ENCODE measurements at regions not wholly inside any gene's neighbourhood (a gene's known extent, or its start where the extent isn't known, plus 50 kb on each side); places are given as distances from the start of the nearest gene placed in this dataset.
A peak's percentile ranks its signal among the peaks of the same experiment; 100 is the strongest.

DNA sequence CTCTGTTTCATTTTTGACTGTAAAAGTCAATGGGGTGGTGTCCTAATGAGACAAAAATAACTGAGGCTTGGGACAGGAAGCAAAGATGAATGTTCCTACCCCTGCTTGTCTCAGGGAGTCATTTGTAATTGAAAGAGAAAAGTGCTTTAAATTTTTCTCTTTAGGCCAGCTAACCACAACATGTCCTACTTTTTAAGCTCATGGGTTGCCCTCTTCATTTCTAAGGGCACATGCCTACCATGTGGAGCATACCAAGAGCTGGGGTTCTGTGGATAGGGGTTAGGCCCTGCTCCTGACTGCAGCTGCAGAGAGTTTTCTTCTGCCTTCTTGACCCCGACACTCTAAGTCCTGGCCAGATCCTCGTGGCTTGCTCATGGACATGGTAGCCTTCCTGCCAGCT, 96.8 kb upstream of the ARL4C start:
- ChIA-PET CTCF (interaction anchor here (1.0 kb wide), 1 partner anchor 359 kb away, joined by 3 read pairs; no protein-coding TSS in a partner anchor), POLR2A (no interaction called here)
- no peak overlapping the region for H3K4me3 ChIP-seq (ENCODE audit: low read depth, low read length)
- H3K27me3 ChIP-seq (ENCODE audit: control insufficient read depth, insufficient read depth, low read length): no peaks in the 10 kb centered on the region
- H3K27ac ChIP-seq (ENCODE audit: low read depth, low read length): no peak overlapping the region
- TF ChIP-seq, protein P1, sequence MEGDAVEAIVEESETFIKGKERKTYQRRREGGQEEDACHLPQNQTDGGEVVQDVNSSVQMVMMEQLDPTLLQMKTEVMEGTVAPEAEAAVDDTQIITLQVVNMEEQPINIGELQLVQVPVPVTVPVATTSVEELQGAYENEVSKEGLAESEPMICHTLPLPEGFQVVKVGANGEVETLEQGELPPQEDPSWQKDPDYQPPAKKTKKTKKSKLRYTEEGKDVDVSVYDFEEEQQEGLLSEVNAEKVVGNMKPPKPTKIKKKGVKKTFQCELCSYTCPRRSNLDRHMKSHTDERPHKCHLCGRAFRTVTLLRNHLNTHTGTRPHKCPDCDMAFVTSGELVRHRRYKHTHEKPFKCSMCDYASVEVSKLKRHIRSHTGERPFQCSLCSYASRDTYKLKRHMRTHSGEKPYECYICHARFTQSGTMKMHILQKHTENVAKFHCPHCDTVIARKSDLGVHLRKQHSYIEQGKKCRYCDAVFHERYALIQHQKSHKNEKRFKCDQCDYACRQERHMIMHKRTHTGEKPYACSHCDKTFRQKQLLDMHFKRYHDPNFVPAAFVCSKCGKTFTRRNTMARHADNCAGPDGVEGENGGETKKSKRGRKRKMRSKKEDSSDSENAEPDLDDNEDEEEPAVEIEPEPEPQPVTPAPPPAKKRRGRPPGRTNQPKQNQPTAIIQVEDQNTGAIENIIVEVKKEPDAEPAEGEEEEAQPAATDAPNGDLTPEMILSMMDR (IDR thresholded peaks at IDR 0.05; ENCODE audit: low read depth, low read length): no peak
- DNase-seq (ENCODE audit: low read depth, low spot score): no peak
- no peaks in the 10 kb centered on the region for H3K9me3 ChIP-seq (ENCODE audit: control insufficient read depth, insufficient read depth, low read length)

DNA sequence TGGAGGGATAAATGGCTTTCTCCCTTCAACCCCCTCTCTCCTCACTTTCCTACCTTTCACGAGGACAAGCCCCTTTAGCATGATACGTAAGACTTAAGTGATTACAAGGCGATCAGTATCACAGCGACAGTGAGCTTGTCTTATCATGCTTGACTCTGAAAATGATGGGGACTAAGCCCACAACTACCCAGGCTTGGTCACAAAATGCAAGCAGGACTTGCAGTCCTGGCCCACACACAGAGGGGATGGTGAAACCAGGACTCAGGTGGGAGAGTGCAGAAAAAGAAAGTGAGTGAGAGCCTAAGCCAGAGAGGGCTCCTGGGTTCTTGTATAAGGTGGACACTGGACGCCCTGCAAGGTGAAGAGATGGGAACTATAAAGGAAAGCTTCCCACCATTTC, 95.7 kb upstream of the ARL4C start:
- POLR2A ChIA-PET: interaction anchor here (0.6 kb wide), 1 partner anchor 26 kb away, joined by 8 read pairs; no protein-coding TSS in a partner anchor
- CTCF ChIA-PET: interaction anchor here (1.1 kb wide), 1 partner anchor 47 kb away, joined by 4 read pairs; no protein-coding TSS in a partner anchor
- H3K9me3 ChIP-seq (ENCODE audit: control insufficient read depth, insufficient read depth, low read length): no peaks in the 10 kb centered on the region
- no peaks in the 10 kb centered on the region for H3K27me3 ChIP-seq (ENCODE audit: control insufficient read depth, insufficient read depth, low read length)
- DNase-seq (ENCODE audit: low read depth, low spot score): no peak
- TF ChIP-seq, protein P1 (IDR thresholded peaks at IDR 0.05; ENCODE audit: low read depth, low read length): no peak
- H3K4me3 ChIP-seq (ENCODE audit: low read depth, low read length): no peak overlapping the region
- H3K27ac ChIP-seq (ENCODE audit: low read depth, low read length): no peak overlapping the region

DNA sequence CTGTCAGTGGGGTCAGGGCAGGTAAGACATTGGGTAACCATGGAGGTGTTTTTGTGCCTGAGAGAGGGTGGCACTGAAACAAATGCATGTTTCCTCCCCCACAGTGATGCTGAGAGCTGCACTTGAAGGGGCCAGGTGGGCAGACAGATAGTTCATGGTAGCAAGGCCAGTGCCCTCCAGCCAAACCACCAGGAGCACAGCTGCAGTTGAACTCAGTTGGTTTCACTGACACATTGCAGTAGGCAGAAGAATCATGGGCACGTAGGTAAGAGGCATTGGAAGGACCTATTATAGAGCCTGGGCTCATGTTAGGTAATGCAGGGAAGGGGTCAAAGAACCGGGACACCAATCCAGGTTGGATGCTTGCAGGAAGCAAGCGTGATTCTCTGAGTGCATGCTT, 93.2 kb upstream of the ARL4C start:
- TF ChIP-seq, protein P1 (IDR thresholded peaks at IDR 0.05; ENCODE audit: low read depth, low read length): no peak
- Histone ChIP-seq H3K9me3 (ENCODE audit: control insufficient read depth, insufficient read depth, low read length) (no peaks in the 10 kb centered on the region), H3K4me3 (ENCODE audit: low read depth, low read length) (no peak overlapping the region), H3K27ac (ENCODE audit: low read depth, low read length) (no peak overlapping the region), H3K27me3 (ENCODE audit: control insufficient read depth, insufficient read depth, low read length) (no peaks in the 10 kb centered on the region)
- POLR2A ChIA-PET: no interaction called here
- CTCF ChIA-PET: interaction anchor here (0.6 kb wide), 1 partner anchor 14 kb away, joined by 4 read pairs; no protein-coding TSS in a partner anchor
- DNase-seq (ENCODE audit: low read depth, low spot score): no peak

DNA sequence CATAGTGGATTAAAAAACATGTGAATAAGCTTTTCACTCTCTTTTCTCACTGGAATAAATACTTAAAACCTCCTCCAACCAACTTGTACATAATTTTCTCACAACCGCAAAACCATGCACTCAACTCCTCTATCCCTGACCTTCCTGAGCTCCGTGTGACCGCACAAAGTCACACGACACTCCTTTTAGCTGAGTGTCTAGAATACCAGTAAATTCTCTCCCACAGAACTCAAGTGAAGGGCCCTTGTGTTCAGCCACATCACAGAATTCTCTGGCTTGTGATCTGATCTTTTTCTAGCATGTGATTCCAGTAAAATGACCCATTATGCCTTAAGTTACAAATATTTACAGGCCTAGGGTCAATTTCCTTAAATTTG, 91.2 kb upstream of the ARL4C start:
- TF ChIP-seq, protein P1 (IDR thresholded peaks at IDR 0.05; ENCODE audit: low read depth, low read length): no peak
- no peak for DNase-seq (ENCODE audit: low read depth, low spot score)
- Histone ChIP-seq H3K4me3 (ENCODE audit: low read depth, low read length) (no peak overlapping the region), H3K27me3 (ENCODE audit: control insufficient read depth, insufficient read depth, low read length) (no peaks in the 10 kb centered on the region), H3K27ac (ENCODE audit: low read depth, low read length) (no peak overlapping the region), H3K9me3 (ENCODE audit: control insufficient read depth, insufficient read depth, low read length) (no peaks in the 10 kb centered on the region)
- POLR2A ChIA-PET: no interaction called here
- CTCF ChIA-PET: interaction anchor here (1.0 to 1.8 kb wide), 2 partner anchors 43 to 529 kb away, joined by 3 to 6 read pairs; no protein-coding TSS in a partner anchor

DNA sequence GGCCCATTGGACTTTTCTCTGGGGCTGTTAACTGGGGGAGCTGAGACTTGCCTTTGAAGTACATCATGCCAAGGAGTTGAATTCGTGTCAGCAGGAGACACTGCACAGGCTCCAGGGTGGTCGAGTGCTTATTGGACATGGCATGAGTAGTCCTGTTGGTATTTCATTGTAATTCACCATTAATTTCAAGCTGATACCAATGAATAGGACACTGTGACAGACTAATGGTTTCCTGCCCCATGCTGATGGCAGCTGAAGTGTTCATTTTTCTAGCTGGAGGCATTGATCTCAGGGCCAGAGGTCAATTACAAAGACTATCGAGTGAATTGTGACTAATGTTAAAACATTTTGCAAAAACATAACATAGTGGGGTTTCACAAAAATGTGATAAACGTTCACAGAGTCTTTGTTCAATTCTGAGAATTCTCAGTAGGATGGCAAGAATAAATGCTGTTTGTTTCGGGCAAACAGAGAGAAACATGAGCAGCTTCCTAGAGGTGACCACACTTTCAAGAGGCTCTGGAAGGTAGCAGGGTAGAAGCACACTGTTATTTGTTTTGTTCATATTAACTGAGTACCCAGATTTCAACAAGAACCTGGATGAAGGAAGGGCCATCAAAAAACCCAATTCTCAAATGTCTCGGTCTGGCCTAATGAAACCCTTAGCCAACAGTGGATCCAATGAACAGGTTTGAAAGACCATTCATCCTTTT, 90.6 kb upstream of the ARL4C start:
- TF ChIP-seq, protein P1 (IDR thresholded peaks at IDR 0.05; ENCODE audit: low read depth, low read length): no peak
- DNase-seq (ENCODE audit: low read depth, low spot score): no peak
- POLR2A ChIA-PET: interaction anchor here (0.9 kb wide), 1 partner anchor 362 kb away, joined by 3 read pairs; no protein-coding TSS in a partner anchor
- CTCF ChIA-PET: interaction anchor here (1.0 to 1.8 kb wide), 2 partner anchors 42 to 529 kb away, joined by 3 to 6 read pairs; no protein-coding TSS in a partner anchor
- Histone ChIP-seq H3K9me3 (ENCODE audit: control insufficient read depth, insufficient read depth, low read length) (no peaks in the 10 kb centered on the region), H3K4me3 (ENCODE audit: low read depth, low read length) (no peak overlapping the region), H3K27me3 (ENCODE audit: control insufficient read depth, insufficient read depth, low read length) (no peaks in the 10 kb centered on the region), H3K27ac (ENCODE audit: low read depth, low read length) (peak overlapping the region; percentile 47)

Measured in AG04450 (cell line).